HCT116 (cell line): ENCODE measurements at regions not wholly inside any gene's neighbourhood (a gene's known extent, or its start where the extent isn't known, plus 50 kb on each side); places are given as distances from the start of the nearest gene placed in this dataset.

Experiments
- ATAC-seq: fragments of 200-7000 bp; cut with Tn5 transposase; 2 replicates; pipeline ENCODE4 v1.9.1; 2020; ENCODE audit warnings: mild to moderate bottlenecking, moderate library complexity
- BruUV-seq: library from RNA; stranded (reverse); fragments of 400-500 nt; replicated peaks from 2 replicates; lab custom pipeline; 2021; lab: Mats Ljungman, UMichigan
- CTCF ChIA-PET: fragments of 300-600 bp; sonication (Branson Sonifier 250); formaldehyde crosslinking; loops from one replicate; lab custom pipeline; 2021; ENCODE audit warnings: antibody characterized with exemption; lab: Charles Lee
- POLR2A ChIA-PET: fragments of 300-600, 350-600 bp; sonication (Branson Sonifier 250); formaldehyde crosslinking; loops from one replicate; lab custom pipeline; 2021; ENCODE audit warnings: antibody characterized with exemption; lab: Charles Lee
- RAD21 ChIA-PET, 2 experiments: fragments of 300-600 bp; sonication (Branson Sonifier 250); formaldehyde crosslinking; loops; one replicate each; lab custom pipeline; 2023; ENCODE audit warnings: low total read pairs in 2 of 2; ENCODE audit not compliant: uncharacterized antibody in 2 of 2, unreplicated experiment in 2 of 2, low non-redundant PET in 1 of 2; lab: Charles Lee
- DNase-seq: peaks from one replicate; pipeline ENCODE4 v3.0.0-alpha.2; 2010; ENCODE audit warnings: low read depth, low spot score
- H2AFZ ChIP-seq: fragments of 200-600 bp; shearing (Covaris generic), sonication (generic); 2 replicates; pipeline ENCODE4 v1.6.1; 2017; ENCODE audit warnings: low read depth, mixed run types, mixed read lengths, antibody characterized with exemption, low read length; ENCODE audit not compliant: poor library complexity, severe bottlenecking
- H3K27ac ChIP-seq: 2 replicates; pipeline ENCODE4 v1.5.1; 2012; ENCODE audit warnings: low read depth, low read length
- H3K27me3 ChIP-seq: fragments of 200-600 bp; sonication (generic); 2 replicates; pipeline ENCODE4 v1.6.1; 2016; ENCODE audit warnings: mixed run types, low read length, mixed read lengths; ENCODE audit not compliant: insufficient read depth
- H3K36me3 ChIP-seq, 2 experiments: fragments of 200-500 bp in 1 of 2; fragments of 200-600 bp in 1 of 2; sonication (Bioruptor generic) in 1 of 2; sonication (generic) in 1 of 2; 2 replicates each; pipeline versions ENCODE4 v1.5.1 to v1.6.1; 2014 to 2016; ENCODE audit warnings: low read length in 2 of 2, inconsistent platforms in 1 of 2, mixed read lengths in 1 of 2, mixed run types in 1 of 2; ENCODE audit not compliant: insufficient read depth in 2 of 2, control insufficient read depth in 1 of 2
- H3K4me1 ChIP-seq, 2 experiments: fragments of 200-600 bp in 1 of 2; sonication (generic) in 1 of 2; 2 replicates each; pipeline versions ENCODE4 v1.5.1 to v1.6.1; 2012 to 2017; ENCODE audit warnings: low read length in 2 of 2, inconsistent platforms in 1 of 2, mild to moderate bottlenecking in 1 of 2, mixed read lengths in 1 of 2, mixed run types in 1 of 2, moderate library complexity in 1 of 2; ENCODE audit not compliant: insufficient read depth in 2 of 2, control insufficient read depth in 1 of 2
- H3K4me2 ChIP-seq: fragments of 200-600 bp; sonication (generic); 2 replicates; pipeline ENCODE4 v1.6.1; 2017; ENCODE audit warnings: mixed run types, low read length, mixed read lengths
- H3K4me3 ChIP-seq, 2 experiments: fragments of 200-600 bp in 1 of 2; sonication (generic) in 1 of 2; replicated peaks in 1 of 2; 2 replicates each; pipeline ENCODE4 v1.5.1; 2011 to 2016; ENCODE audit warnings: low read length in 2 of 2, control low read depth in 1 of 2, low read depth in 1 of 2, mild to moderate bottlenecking in 1 of 2, mixed read lengths in 1 of 2, mixed run types in 1 of 2
- H3K79me2 ChIP-seq: fragments of 200-600 bp; sonication (generic); 2 replicates; pipeline ENCODE4 v1.6.1; 2017; ENCODE audit warnings: mild to moderate bottlenecking, mixed run types, low read length, moderate library complexity, mixed read lengths; ENCODE audit not compliant: insufficient read depth
- H3K9ac ChIP-seq: fragments of 200-600 bp; sonication (generic); 2 replicates; pipeline ENCODE4 v1.6.1; 2016; ENCODE audit warnings: low read length, mixed read lengths
- H3K9me2 ChIP-seq: fragments of 200-600 bp; sonication (generic), shearing (Covaris generic); 2 replicates; pipeline ENCODE4 v1.6.1; 2017; ENCODE audit warnings: mixed run types, mild to moderate bottlenecking, moderate library complexity; ENCODE audit not compliant: insufficient read depth
- H3K9me3 ChIP-seq, 2 experiments: fragments of 200-500 bp in 1 of 2; fragments of 200-600 bp in 1 of 2; sonication (Bioruptor generic) in 1 of 2; sonication (generic) in 1 of 2; 2 replicates each; pipeline ENCODE4 v1.6.1; 2014 to 2017; ENCODE audit warnings: low read length in 2 of 2, mixed read lengths in 2 of 2, inconsistent platforms in 1 of 2, low read depth in 1 of 2, mild to moderate bottlenecking in 1 of 2, mixed run types in 1 of 2, moderate library complexity in 1 of 2; ENCODE audit not compliant: control insufficient read depth in 1 of 2, insufficient read depth in 1 of 2
- H4K20me1 ChIP-seq: fragments of 200-600 bp; sonication (generic), shearing (Covaris generic); 2 replicates; pipeline ENCODE4 v1.6.1; 2017; ENCODE audit warnings: mixed run types, mild to moderate bottlenecking, moderate library complexity; ENCODE audit not compliant: insufficient read depth
- EGR1 ChIP-seq: IDR thresholded peaks from 2 replicates; pipeline ENCODE4 v1.6.1; 2012; ENCODE audit warnings: low read depth
- ELF1 ChIP-seq: IDR thresholded peaks from 2 replicates; pipeline ENCODE4 v1.6.1; 2012; ENCODE audit warnings: low read depth, borderline replicate concordance
- POLR2A ChIP-seq: IDR thresholded peaks from 2 replicates; pipeline ENCODE4 v1.7.0; 2011; ENCODE audit warnings: borderline replicate concordance; ENCODE audit not compliant: insufficient read depth, insufficient read length; ENCODE audit errors: extremely low read depth
- POLR2AphosphoS5 ChIP-seq: IDR thresholded peaks from 2 replicates; pipeline ENCODE4 v1.6.1; 2011; ENCODE audit warnings: mild to moderate bottlenecking, low read depth, low read length, moderate library complexity
- TCF7L2 ChIP-seq: IDR thresholded peaks from 2 replicates; pipeline ENCODE4 v1.7.0; 2011; ENCODE audit warnings: borderline replicate concordance, inconsistent platforms; ENCODE audit not compliant: insufficient read depth, insufficient read length; ENCODE audit errors: extremely low read depth
- intact Hi-C: fragments of 100-400 bp; cut with micrococcal nuclease; formaldehyde crosslinking; loops from 2 replicates; pipeline ENCODE4 v1.10.0; 2022
- TF ChIP-seq, protein P1 (sequence below): IDR thresholded peaks from 2 replicates; pipeline ENCODE4 v1.6.1; 2012; ENCODE audit warnings: low read depth
- TF ChIP-seq, protein P2 (sequence below), 3 experiments: fragments of 200-600 bp in 1 of 3; sonication (generic) in 1 of 3; IDR thresholded peaks in 2 of 3; conservative IDR thresholded peaks in 1 of 3; 2 replicates each; pipeline ENCODE4 v1.5.1; 2012 to 2017; ENCODE audit warnings: low read depth in 2 of 3, low read length in 2 of 3, antibody characterized with exemption in 1 of 3, borderline replicate concordance in 1 of 3, control low read depth in 1 of 3, mild to moderate bottlenecking in 1 of 3, mixed read lengths in 1 of 3, mixed run types in 1 of 3, moderate library complexity in 1 of 3; ENCODE audit not compliant: insufficient read depth in 1 of 3

DNA sequence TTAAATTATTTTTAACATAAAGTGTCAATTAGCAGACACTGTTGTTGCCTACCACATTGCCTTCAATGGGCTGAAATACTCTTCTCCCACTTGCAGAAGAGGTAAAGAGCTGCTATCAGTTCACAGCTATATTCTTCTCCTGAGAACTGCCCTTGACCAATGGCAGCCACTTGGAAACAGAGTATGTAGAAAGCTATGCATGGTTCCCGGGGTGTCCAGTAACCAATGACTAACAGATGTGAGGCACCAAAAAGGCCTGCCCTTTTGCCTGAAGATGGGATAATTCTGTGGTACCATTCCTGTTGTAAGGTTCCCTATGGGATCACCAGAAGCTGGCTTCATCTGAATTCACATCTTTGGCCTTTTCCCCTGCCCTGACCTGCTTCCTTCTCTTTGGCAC, 181.4 kb upstream of the MAP3K1 start:
- no peaks in the 10 kb centered on the region for H3K79me2 ChIP-seq
- CTCF ChIA-PET, result no interaction called here
- no peak overlapping the region for H3K27ac ChIP-seq
- ATAC-seq, result no peak
- H2AFZ ChIP-seq, result no peak overlapping the region
- H4K20me1 ChIP-seq, result no peaks in the 10 kb centered on the region
- intact Hi-C loops, result no loop called here
- TF ChIP-seq ELF1, result no peak
- no peak for TF ChIP-seq POLR2A
- TF ChIP-seq, protein P1, sequence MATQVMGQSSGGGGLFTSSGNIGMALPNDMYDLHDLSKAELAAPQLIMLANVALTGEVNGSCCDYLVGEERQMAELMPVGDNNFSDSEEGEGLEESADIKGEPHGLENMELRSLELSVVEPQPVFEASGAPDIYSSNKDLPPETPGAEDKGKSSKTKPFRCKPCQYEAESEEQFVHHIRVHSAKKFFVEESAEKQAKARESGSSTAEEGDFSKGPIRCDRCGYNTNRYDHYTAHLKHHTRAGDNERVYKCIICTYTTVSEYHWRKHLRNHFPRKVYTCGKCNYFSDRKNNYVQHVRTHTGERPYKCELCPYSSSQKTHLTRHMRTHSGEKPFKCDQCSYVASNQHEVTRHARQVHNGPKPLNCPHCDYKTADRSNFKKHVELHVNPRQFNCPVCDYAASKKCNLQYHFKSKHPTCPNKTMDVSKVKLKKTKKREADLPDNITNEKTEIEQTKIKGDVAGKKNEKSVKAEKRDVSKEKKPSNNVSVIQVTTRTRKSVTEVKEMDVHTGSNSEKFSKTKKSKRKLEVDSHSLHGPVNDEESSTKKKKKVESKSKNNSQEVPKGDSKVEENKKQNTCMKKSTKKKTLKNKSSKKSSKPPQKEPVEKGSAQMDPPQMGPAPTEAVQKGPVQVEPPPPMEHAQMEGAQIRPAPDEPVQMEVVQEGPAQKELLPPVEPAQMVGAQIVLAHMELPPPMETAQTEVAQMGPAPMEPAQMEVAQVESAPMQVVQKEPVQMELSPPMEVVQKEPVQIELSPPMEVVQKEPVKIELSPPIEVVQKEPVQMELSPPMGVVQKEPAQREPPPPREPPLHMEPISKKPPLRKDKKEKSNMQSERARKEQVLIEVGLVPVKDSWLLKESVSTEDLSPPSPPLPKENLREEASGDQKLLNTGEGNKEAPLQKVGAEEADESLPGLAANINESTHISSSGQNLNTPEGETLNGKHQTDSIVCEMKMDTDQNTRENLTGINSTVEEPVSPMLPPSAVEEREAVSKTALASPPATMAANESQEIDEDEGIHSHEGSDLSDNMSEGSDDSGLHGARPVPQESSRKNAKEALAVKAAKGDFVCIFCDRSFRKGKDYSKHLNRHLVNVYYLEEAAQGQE, result no peak
- TF ChIP-seq EGR1, result no peak
- no peak for TF ChIP-seq TCF7L2
- TF ChIP-seq, protein P2, sequence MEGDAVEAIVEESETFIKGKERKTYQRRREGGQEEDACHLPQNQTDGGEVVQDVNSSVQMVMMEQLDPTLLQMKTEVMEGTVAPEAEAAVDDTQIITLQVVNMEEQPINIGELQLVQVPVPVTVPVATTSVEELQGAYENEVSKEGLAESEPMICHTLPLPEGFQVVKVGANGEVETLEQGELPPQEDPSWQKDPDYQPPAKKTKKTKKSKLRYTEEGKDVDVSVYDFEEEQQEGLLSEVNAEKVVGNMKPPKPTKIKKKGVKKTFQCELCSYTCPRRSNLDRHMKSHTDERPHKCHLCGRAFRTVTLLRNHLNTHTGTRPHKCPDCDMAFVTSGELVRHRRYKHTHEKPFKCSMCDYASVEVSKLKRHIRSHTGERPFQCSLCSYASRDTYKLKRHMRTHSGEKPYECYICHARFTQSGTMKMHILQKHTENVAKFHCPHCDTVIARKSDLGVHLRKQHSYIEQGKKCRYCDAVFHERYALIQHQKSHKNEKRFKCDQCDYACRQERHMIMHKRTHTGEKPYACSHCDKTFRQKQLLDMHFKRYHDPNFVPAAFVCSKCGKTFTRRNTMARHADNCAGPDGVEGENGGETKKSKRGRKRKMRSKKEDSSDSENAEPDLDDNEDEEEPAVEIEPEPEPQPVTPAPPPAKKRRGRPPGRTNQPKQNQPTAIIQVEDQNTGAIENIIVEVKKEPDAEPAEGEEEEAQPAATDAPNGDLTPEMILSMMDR (IDR thresholded peaks at IDR 0.05 in 2 of 3, conservative IDR thresholded peaks at IDR 0.05 in 1 of 3; ENCODE audit: borderline replicate concordance in 1 of 3, insufficient read depth in 1 of 3, low read depth in 2 of 3, low read length in 2 of 3), result no peak
- TF ChIP-seq POLR2AphosphoS5, result no peak
- no peaks in the 10 kb centered on the region for H3K9me2 ChIP-seq
- no peak overlapping the region for H3K9ac ChIP-seq
- H3K4me3 ChIP-seq, result no peak overlapping the region
- no peak for DNase-seq
- peaks cover 25 to 26% of the 10 kb centered on the region in 2 experiments for H3K4me1 ChIP-seq
- no peak overlapping the region for H3K4me2 ChIP-seq
- H3K9me3 ChIP-seq, result no peaks in the 10 kb centered on the region; a peak in 1 of 4 replicates
- no TSS peak for BruUV-seq
- H3K27me3 ChIP-seq, result no peaks in the 10 kb centered on the region
- POLR2A ChIA-PET, result no interaction called here
- H3K36me3 ChIP-seq, result no peaks in the 10 kb centered on the region
- RAD21 ChIA-PET, result no interaction called here
